ENCODE measurements at regions not wholly inside any gene's neighbourhood (a gene's known extent, or its start where the extent isn't known, plus 50 kb on each side); places are given as distances from the start of the nearest gene placed in this dataset.

DNA sequence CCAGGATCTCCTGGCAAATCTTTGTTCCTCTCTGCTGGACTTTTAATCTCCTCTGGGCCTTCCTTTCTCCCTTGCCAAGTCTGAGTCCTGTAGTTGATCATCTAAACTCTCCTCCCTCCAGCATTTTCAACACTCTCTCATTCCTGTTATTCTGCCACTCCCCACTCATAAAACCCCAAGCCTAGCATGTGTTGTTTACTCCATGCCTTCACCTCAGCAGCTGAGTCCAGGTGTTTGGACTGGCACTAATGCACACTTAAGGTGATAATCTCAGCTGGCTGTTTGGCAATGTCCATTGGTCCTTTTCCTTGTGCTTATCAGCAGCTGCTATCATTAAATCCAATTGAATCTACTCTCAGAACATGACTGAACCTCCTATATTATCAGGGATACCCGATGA lies 876.8 kb upstream of the TENM4 start:
- TF ChIP-seq, protein P1, sequence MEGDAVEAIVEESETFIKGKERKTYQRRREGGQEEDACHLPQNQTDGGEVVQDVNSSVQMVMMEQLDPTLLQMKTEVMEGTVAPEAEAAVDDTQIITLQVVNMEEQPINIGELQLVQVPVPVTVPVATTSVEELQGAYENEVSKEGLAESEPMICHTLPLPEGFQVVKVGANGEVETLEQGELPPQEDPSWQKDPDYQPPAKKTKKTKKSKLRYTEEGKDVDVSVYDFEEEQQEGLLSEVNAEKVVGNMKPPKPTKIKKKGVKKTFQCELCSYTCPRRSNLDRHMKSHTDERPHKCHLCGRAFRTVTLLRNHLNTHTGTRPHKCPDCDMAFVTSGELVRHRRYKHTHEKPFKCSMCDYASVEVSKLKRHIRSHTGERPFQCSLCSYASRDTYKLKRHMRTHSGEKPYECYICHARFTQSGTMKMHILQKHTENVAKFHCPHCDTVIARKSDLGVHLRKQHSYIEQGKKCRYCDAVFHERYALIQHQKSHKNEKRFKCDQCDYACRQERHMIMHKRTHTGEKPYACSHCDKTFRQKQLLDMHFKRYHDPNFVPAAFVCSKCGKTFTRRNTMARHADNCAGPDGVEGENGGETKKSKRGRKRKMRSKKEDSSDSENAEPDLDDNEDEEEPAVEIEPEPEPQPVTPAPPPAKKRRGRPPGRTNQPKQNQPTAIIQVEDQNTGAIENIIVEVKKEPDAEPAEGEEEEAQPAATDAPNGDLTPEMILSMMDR (IDR thresholded peaks at IDR 0.05), result no peak
- TF ChIP-seq RAD21 (conservative IDR thresholded peaks at IDR 0.05 in 1 of 2, IDR thresholded peaks at IDR 0.05 in 1 of 2) (no peak), POLR2A (IDR thresholded peaks at IDR 0.05; ENCODE audit: low read length) (no peak)
- TF ChIP-seq, protein P2, sequence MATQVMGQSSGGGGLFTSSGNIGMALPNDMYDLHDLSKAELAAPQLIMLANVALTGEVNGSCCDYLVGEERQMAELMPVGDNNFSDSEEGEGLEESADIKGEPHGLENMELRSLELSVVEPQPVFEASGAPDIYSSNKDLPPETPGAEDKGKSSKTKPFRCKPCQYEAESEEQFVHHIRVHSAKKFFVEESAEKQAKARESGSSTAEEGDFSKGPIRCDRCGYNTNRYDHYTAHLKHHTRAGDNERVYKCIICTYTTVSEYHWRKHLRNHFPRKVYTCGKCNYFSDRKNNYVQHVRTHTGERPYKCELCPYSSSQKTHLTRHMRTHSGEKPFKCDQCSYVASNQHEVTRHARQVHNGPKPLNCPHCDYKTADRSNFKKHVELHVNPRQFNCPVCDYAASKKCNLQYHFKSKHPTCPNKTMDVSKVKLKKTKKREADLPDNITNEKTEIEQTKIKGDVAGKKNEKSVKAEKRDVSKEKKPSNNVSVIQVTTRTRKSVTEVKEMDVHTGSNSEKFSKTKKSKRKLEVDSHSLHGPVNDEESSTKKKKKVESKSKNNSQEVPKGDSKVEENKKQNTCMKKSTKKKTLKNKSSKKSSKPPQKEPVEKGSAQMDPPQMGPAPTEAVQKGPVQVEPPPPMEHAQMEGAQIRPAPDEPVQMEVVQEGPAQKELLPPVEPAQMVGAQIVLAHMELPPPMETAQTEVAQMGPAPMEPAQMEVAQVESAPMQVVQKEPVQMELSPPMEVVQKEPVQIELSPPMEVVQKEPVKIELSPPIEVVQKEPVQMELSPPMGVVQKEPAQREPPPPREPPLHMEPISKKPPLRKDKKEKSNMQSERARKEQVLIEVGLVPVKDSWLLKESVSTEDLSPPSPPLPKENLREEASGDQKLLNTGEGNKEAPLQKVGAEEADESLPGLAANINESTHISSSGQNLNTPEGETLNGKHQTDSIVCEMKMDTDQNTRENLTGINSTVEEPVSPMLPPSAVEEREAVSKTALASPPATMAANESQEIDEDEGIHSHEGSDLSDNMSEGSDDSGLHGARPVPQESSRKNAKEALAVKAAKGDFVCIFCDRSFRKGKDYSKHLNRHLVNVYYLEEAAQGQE (IDR thresholded peaks at IDR 0.05), result no peak
